ENCODE measurements at regions not wholly inside any gene's neighbourhood (a gene's known extent, or its start where the extent isn't known, plus 50 kb on each side); places are given as distances from the start of the nearest gene placed in this dataset.

DNA sequence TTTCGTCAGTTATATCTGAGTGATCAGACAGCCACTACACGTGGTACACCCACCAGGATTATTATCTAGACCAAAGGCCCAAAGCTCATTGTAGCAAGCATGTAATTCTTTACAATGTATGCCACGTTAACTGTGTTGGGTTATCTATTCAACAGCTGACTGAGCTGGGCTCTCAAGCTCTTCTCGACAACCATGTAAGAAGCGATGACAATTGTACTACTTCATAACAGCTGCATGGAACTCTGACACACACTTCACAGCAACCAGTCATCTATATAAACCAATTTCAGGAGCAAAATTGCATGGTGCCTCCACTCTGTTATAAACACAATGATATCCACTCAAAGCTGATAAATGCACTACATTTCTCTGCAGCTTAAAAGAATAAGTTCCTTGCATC, 701.8 kb downstream of the NR4A2 start:
- no peaks in the 10 kb centered on the region for H3K4me1 Mint-ChIP-seq (ENCODE audit: low read depth)
- peaks cover 12% of the 10 kb centered on the region for H3K9me3 Mint-ChIP-seq

DNA sequence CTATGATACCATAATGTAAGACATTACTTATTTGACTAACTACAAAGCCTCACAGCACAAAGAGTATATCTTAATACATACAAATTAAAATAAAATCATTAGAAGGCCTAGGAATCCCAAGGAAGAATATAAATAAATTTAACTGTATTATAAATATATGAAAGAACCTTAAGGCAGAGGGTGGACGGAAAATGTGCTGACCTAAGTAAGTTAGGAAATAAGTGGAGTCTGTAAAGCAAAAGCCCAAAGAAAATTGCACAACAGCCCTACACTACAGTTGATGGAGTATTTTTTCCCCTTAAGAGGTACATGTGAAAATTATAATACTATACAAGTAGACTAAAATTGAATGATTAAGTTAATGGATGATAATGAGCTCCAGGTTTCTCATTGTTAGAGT, 710.1 kb downstream of the NR4A2 start:
- H3K9me3 Mint-ChIP-seq = peaks cover 30% of the 10 kb centered on the region
- no peak overlapping the region for H3K4me3 Mint-ChIP-seq
- no peak overlapping the region for H3K27ac Mint-ChIP-seq
- TF ChIP-seq, protein P1, sequence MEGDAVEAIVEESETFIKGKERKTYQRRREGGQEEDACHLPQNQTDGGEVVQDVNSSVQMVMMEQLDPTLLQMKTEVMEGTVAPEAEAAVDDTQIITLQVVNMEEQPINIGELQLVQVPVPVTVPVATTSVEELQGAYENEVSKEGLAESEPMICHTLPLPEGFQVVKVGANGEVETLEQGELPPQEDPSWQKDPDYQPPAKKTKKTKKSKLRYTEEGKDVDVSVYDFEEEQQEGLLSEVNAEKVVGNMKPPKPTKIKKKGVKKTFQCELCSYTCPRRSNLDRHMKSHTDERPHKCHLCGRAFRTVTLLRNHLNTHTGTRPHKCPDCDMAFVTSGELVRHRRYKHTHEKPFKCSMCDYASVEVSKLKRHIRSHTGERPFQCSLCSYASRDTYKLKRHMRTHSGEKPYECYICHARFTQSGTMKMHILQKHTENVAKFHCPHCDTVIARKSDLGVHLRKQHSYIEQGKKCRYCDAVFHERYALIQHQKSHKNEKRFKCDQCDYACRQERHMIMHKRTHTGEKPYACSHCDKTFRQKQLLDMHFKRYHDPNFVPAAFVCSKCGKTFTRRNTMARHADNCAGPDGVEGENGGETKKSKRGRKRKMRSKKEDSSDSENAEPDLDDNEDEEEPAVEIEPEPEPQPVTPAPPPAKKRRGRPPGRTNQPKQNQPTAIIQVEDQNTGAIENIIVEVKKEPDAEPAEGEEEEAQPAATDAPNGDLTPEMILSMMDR (IDR thresholded peaks at IDR 0.05) = no peak
- H3K4me1 Mint-ChIP-seq (ENCODE audit: low read depth) = no peaks in the 10 kb centered on the region
- DNase-seq = no peak
- no peaks in the 10 kb centered on the region for H3K27me3 Mint-ChIP-seq (ENCODE audit: insufficient read depth)
- H3K36me3 Mint-ChIP-seq (ENCODE audit: low read depth) = no peaks in the 10 kb centered on the region

More for the DNA sequence above, 701.8 kb downstream of the NR4A2 start:
- no peaks in the 10 kb centered on the region; the same call in 1 of the 2 replicates for H3K27me3 Mint-ChIP-seq (ENCODE audit: insufficient read depth)
- no peak for DNase-seq
- H3K27ac Mint-ChIP-seq = no peak overlapping the region
- TF ChIP-seq, protein P1 (IDR thresholded peaks at IDR 0.05) = no peak
- no peaks in the 10 kb centered on the region for H3K36me3 Mint-ChIP-seq (ENCODE audit: low read depth)
- no peak overlapping the region for H3K4me3 Mint-ChIP-seq

DNA sequence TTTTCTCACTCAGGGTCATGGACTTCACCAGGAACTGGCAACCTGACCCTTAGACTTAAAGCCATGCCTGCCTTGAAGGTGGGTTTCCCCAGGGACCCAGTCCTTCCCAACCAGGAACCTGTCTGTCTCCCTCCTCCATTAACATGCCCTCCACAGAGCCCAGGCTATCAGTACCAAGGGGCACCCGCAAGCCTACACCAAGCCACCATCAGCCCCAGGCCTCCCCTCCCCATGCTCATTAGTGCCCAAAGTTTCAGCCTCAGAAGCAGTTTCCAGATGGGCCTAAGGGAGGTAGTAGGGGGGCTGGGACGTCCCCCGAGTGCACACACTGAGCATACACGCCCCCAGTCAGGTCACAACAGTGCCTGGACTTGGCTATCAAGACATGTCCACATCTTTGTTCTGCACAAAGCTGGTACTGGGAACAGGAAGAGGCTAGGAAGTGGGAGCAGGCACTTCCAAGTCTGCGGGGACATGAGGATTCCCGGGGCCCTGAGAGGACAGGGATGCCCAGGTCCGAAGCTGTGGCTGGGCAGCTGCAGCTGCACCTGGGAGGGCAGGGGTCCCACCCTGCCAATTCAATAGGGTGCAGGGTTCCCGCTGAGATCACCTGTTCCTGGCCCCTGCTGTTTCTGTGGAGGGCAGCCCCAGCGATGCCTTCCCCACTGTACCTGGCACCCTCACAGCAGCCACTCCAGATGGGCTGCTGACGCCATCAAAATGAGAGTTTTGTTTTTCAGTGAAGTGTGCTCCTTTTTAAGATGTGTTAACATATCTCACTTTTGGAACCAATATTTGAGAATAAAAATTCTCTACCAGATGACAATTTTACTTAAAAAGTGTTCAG, 731.4 kb downstream of the NR4A2 start:
- H3K4me1 Mint-ChIP-seq (ENCODE audit: low read depth) = no peaks in the 10 kb centered on the region
- TF ChIP-seq, protein P1 (IDR thresholded peaks at IDR 0.05) = no peak
- peaks cover 19% of the 10 kb centered on the region for H3K9me3 Mint-ChIP-seq
- DNase-seq = no peak
- H3K4me3 Mint-ChIP-seq = no peak overlapping the region
- H3K27me3 Mint-ChIP-seq (ENCODE audit: insufficient read depth) = no peaks in the 10 kb centered on the region
- no peaks in the 10 kb centered on the region for H3K36me3 Mint-ChIP-seq (ENCODE audit: low read depth)
- H3K27ac Mint-ChIP-seq = no peak overlapping the region

DNA sequence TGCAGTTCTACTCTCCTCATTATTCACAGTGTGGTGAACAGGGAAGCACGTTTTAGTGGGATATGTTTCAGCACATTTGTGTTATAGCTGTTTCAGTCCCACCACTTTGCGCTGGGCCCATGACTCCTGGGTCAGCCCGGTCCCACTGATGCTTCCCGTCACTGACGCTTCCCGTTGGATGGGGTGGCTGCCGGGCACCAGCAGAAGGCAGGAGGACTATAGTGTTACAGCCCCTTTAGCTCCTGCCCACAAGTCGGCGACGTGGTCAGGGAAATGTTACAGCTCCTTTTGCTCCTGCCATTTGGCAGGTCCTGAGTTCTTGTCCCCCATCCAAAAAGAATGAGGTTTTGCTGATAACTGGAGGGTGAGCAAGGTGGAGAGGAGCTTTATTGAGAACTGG, 732.2 kb downstream of the NR4A2 start:
- no peaks in the 10 kb centered on the region for H3K4me1 Mint-ChIP-seq (ENCODE audit: low read depth)
- H3K27ac Mint-ChIP-seq = no peak overlapping the region
- H3K27me3 Mint-ChIP-seq (ENCODE audit: insufficient read depth) = no peaks in the 10 kb centered on the region
- H3K4me3 Mint-ChIP-seq = no peak overlapping the region
- H3K36me3 Mint-ChIP-seq (ENCODE audit: low read depth) = no peaks in the 10 kb centered on the region
- peaks cover 23% of the 10 kb centered on the region for H3K9me3 Mint-ChIP-seq
- DNase-seq = no peak
- TF ChIP-seq, protein P1 (IDR thresholded peaks at IDR 0.05) = no peak

DNA sequence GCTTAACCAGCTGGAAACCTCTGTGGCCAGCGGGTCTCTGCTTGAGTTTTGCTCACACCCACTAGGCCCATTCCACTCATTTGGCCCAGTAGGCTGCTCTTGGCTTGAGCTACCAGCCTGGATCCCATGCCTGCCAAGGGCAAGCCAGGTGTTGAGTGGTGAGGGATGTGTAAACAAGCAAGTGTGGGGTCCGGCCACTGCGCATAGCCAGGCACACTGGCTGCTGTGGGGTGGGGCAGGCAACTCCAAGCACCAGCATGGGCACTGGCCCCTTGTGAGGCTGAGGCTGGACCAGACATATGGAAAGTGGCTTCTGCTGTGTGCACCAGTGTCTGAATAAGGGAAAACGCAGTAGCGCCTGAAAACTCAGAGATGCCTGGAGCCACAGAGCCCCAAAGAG, 732.7 kb downstream of the NR4A2 start:
- TF ChIP-seq, protein P1 (IDR thresholded peaks at IDR 0.05) = no peak
- Mint-ChIP-seq H3K9me3 (peaks cover 22% of the 10 kb centered on the region), H3K27ac (no peak overlapping the region), H3K4me1 (ENCODE audit: low read depth) (no peaks in the 10 kb centered on the region), H3K27me3 (ENCODE audit: insufficient read depth) (no peaks in the 10 kb centered on the region), H3K36me3 (ENCODE audit: low read depth) (no peaks in the 10 kb centered on the region), H3K4me3 (no peak overlapping the region)
- no peak for DNase-seq
